WTC11 (cell line): ENCODE measurements at regions not wholly inside any gene's neighbourhood (a gene's known extent, or its start where the extent isn't known, plus 50 kb on each side); places are given as distances from the start of the nearest gene placed in this dataset.

ENCODE experiments used
- ATAC-seq: fragments of 200-7000 bp; cut with Tn5 transposase; 2 replicates; pipeline ENCODE4 v1.10.0; 2021; ENCODE audit warnings: mild to moderate bottlenecking, moderate library complexity
- CTCF ChIA-PET: fragments of 300-600 bp; sonication (Branson Sonifier 250); formaldehyde crosslinking; loops from one replicate; lab custom pipeline; 2021; ENCODE audit warnings: antibody characterized with exemption; lab: Charles Lee
- POLR2A ChIA-PET: fragments of 350-600 bp; sonication (Branson Sonifier 250); formaldehyde crosslinking; loops from one replicate; lab custom pipeline; 2021; ENCODE audit warnings: antibody characterized with exemption; lab: Charles Lee
- DNase-seq: peaks from one replicate; pipeline ENCODE4 v3.0.0; 2021; ENCODE audit warnings: low spot score
- H3K27ac Mint-ChIP-seq: 2 replicates; pipeline ENCODE4 v1.8.0; 2021; ENCODE audit warnings: mixed read lengths
- H3K27me3 Mint-ChIP-seq: 2 replicates; pipeline ENCODE4 v1.8.0; 2021; ENCODE audit warnings: low read depth, mild to moderate bottlenecking, moderate library complexity, mixed read lengths
- H3K36me3 Mint-ChIP-seq: 2 replicates; pipeline ENCODE4 v1.8.0; 2021; ENCODE audit warnings: mixed read lengths
- H3K4me1 Mint-ChIP-seq: 2 replicates; pipeline ENCODE4 v1.8.0; 2022; ENCODE audit warnings: mixed read lengths
- H3K4me3 Mint-ChIP-seq: 2 replicates; pipeline ENCODE4 v1.8.0; 2021; ENCODE audit warnings: mild to moderate bottlenecking, moderate library complexity, mixed read lengths
- H3K9me3 Mint-ChIP-seq: 2 replicates; pipeline ENCODE4 v1.8.0; 2021; ENCODE audit warnings: mixed read lengths
- CBFB ChIP-seq: sonication (generic); formaldehyde crosslinking; IDR thresholded peaks from 2 replicates; pipeline ENCODE4 v1.8.1; 2022; ENCODE audit warnings: mild to moderate bottlenecking, low read depth, missing genetic modification reagents
- CDX4 ChIP-seq: fragments of 250-450 bp; sonication (Bioruptor Pico); IDR thresholded peaks from 2 replicates; pipeline ENCODE4 v1.9.0; 2021; ENCODE audit warnings: moderate library complexity, mild to moderate bottlenecking, inconsistent platforms, borderline replicate concordance
- ELF4 ChIP-seq: sonication (generic); formaldehyde crosslinking; IDR thresholded peaks from 2 replicates; pipeline ENCODE4 v1.8.1; 2022; ENCODE audit warnings: low read depth, mild to moderate bottlenecking, moderate library complexity, missing genetic modification reagents
- EMX1 ChIP-seq: fragments of 250-450 bp; sonication (Bioruptor Pico); IDR thresholded peaks from 2 replicates; pipeline ENCODE4 v1.8.0; 2021; ENCODE audit warnings: mild to moderate bottlenecking
- ESRRA ChIP-seq: sonication (generic); formaldehyde crosslinking; IDR thresholded peaks from 2 replicates; pipeline ENCODE4 v1.8.1; 2022; ENCODE audit warnings: mild to moderate bottlenecking, missing genetic modification reagents, borderline replicate concordance
- FOXK1 ChIP-seq: sonication (generic); formaldehyde crosslinking; IDR thresholded peaks from 2 replicates; pipeline ENCODE4 v1.8.0; 2022; ENCODE audit warnings: mild to moderate bottlenecking, moderate library complexity, missing genetic modification reagents
- FOXP4 ChIP-seq: sonication (generic); formaldehyde crosslinking; IDR thresholded peaks from 2 replicates; pipeline ENCODE4 v1.8.0; 2022; ENCODE audit warnings: mild to moderate bottlenecking, missing genetic modification reagents
- GRHL2 ChIP-seq: fragments of 250-450 bp; sonication (Bioruptor Pico); IDR thresholded peaks from 2 replicates; pipeline ENCODE4 v1.8.0; 2022; ENCODE audit warnings: mild to moderate bottlenecking, moderate library complexity; ENCODE audit not compliant: insufficient replicate concordance, severe bottlenecking
- IRF1 ChIP-seq: sonication (generic); formaldehyde crosslinking; IDR thresholded peaks from 2 replicates; pipeline ENCODE4 v1.8.0; 2023; ENCODE audit warnings: missing genetic modification reagents
- IRF2 ChIP-seq: sonication (generic); formaldehyde crosslinking; IDR thresholded peaks from 2 replicates; pipeline ENCODE4 v1.8.0; 2022; ENCODE audit warnings: low read depth, missing genetic modification reagents, borderline replicate concordance
- JAZF1 ChIP-seq: fragments of 250-450 bp; sonication (Bioruptor Pico); IDR thresholded peaks from 2 replicates; pipeline ENCODE4 v1.9.0; 2021; ENCODE audit warnings: moderate library complexity, mild to moderate bottlenecking, inconsistent platforms
- JUN ChIP-seq: sonication (generic); formaldehyde crosslinking; IDR thresholded peaks from 2 replicates; pipeline ENCODE4 v1.8.0; 2023; ENCODE audit warnings: mild to moderate bottlenecking, missing genetic modification reagents
- NR1H2 ChIP-seq: sonication (generic); formaldehyde crosslinking; IDR thresholded peaks from 2 replicates; pipeline ENCODE4 v1.9.0; 2021; ENCODE audit warnings: mild to moderate bottlenecking, moderate library complexity, missing genetic modification reagents
- NR3C1 ChIP-seq: sonication (generic); formaldehyde crosslinking; conservative IDR thresholded peaks from 2 replicates; pipeline ENCODE4 v1.8.1; 2023; ENCODE audit warnings: low read depth, mild to moderate bottlenecking, missing genetic modification reagents
- PRRX2 ChIP-seq: fragments of 250-450 bp; sonication (Bioruptor Pico); IDR thresholded peaks from 2 replicates; pipeline ENCODE4 v1.8.0; 2021; ENCODE audit warnings: mild to moderate bottlenecking
- RORB ChIP-seq: fragments of 250-450 bp; sonication (Bioruptor Pico); IDR thresholded peaks from 2 replicates; pipeline ENCODE4 v1.9.0; 2021; ENCODE audit warnings: mild to moderate bottlenecking
- TEAD4 ChIP-seq: sonication (generic); formaldehyde crosslinking; IDR thresholded peaks from 2 replicates; pipeline ENCODE4 v1.8.0; 2022; ENCODE audit warnings: mild to moderate bottlenecking, missing genetic modification reagents
- TP53 ChIP-seq: sonication (generic); formaldehyde crosslinking; IDR thresholded peaks from 2 replicates; pipeline ENCODE4 v1.8.1; 2023; ENCODE audit warnings: mild to moderate bottlenecking, missing genetic modification reagents
- ZNF423 ChIP-seq: fragments of 250-450 bp; sonication (Bioruptor Pico); IDR thresholded peaks from 2 replicates; pipeline ENCODE4 v2.1.2; 2022; ENCODE audit warnings: mild to moderate bottlenecking, moderate library complexity
- ZNF671 ChIP-seq: fragments of 250-450 bp; sonication (Bioruptor Pico); IDR thresholded peaks from 2 replicates; pipeline ENCODE4 v1.8.0; 2021; ENCODE audit warnings: mild to moderate bottlenecking
- TF ChIP-seq, protein P1 (sequence below): sonication (generic); formaldehyde crosslinking; IDR thresholded peaks from 2 replicates; pipeline ENCODE4 v1.8.0; 2022; ENCODE audit warnings: mild to moderate bottlenecking, missing genetic modification reagents
- TF ChIP-seq, protein P2 (sequence below): sonication (generic); formaldehyde crosslinking; IDR thresholded peaks from 2 replicates; pipeline ENCODE4 v1.8.1; 2023; ENCODE audit warnings: mild to moderate bottlenecking, missing genetic modification reagents, moderate library complexity

GRCh38 chr7:41573015-41573414 is 129.9 kb downstream of the INHBA start:
- no peak for DNase-seq
- Mint-ChIP-seq H3K36me3 (no peaks in the 10 kb centered on the region), H3K4me3 (no peak overlapping the region), H3K4me1 (peaks cover 18% of the 10 kb centered on the region), H3K9me3 (peaks cover 7% of the 10 kb centered on the region; the same call in 1 of the 2 replicates), H3K27ac (no peak overlapping the region), H3K27me3 (no peaks in the 10 kb centered on the region)
- CTCF ChIA-PET: no interaction called here
- ATAC-seq: no peak
- POLR2A ChIA-PET: no interaction called here
- TF ChIP-seq EMX1 (CRISPR knock-in tag): no peak
- TF ChIP-seq NR1H2: no peak
- TF ChIP-seq FOXP4 (CRISPR knock-in tag): no peak
- TF ChIP-seq, protein P1, sequence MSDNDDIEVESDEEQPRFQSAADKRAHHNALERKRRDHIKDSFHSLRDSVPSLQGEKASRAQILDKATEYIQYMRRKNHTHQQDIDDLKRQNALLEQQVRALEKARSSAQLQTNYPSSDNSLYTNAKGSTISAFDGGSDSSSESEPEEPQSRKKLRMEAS (CRISPR knock-in tag): no peak
- no peak for TF ChIP-seq JUN
- TF ChIP-seq ESRRA (CRISPR knock-in tag): no peak
- no peak for TF ChIP-seq IRF2 (CRISPR knock-in tag)
- no peak for TF ChIP-seq FOXK1 (CRISPR knock-in tag)

DNA sequence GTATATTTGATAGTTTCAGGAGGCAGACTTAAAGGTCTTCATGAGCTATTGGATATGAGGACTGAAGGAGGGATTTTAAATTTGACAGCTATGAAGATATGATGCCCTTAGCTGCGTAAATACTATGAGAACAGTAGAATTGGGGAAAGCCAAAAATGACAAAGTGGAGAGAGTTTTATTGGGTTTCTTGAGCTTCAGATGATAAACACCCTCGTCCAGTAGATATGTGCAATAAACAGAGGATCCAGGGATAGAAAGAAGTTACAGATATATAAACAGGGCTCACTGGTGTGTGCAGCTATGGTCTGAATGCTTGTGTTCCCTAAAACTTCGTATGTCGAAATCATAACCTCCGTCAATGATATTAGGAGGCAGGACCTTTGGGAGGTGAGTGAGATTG is 131.3 kb downstream of the INHBA start:
- Mint-ChIP-seq H3K4me3 (no peak overlapping the region), H3K27me3 (peaks cover 3% of the 10 kb centered on the region; the same call in 1 of the 2 replicates), H3K36me3 (no peaks in the 10 kb centered on the region), H3K27ac (no peak overlapping the region), H3K4me1 (peaks cover 18% of the 10 kb centered on the region), H3K9me3 (peaks cover 10% of the 10 kb centered on the region; the same call in 1 of the 2 replicates)
- ChIA-PET CTCF (interaction anchor here (0.6 to 1.0 kb wide), 2 partner anchors 9 to 29 kb away, joined by 4 to 5 read pairs; no protein-coding TSS in a partner anchor), POLR2A (no interaction called here)
- TF ChIP-seq TP53 (CRISPR knock-in tag) (no peak), NR3C1 (no peak), JAZF1 (CRISPR knock-in tag) (no peak), FOXK1 (CRISPR knock-in tag) (no peak), ZNF423 (no peak), RORB (no peak), CBFB (CRISPR knock-in tag) (no peak)
- TF ChIP-seq, protein P2, sequence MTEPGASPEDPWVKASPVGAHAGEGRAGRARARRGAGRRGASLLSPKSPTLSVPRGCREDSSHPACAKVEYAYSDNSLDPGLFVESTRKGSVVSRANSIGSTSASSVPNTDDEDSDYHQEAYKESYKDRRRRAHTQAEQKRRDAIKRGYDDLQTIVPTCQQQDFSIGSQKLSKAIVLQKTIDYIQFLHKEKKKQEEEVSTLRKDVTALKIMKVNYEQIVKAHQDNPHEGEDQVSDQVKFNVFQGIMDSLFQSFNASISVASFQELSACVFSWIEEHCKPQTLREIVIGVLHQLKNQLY: no peak
- ATAC-seq (no peak), DNase-seq (no peak)

GRCh38 chr7:41570766-41571165 is 132.1 kb downstream of the INHBA start:
- POLR2A ChIA-PET: no interaction called here
- TF ChIP-seq ZNF423: no peak
- no peak for TF ChIP-seq ZNF671 (CRISPR knock-in tag)
- no peak for TF ChIP-seq IRF1 (CRISPR knock-in tag)
- no peak for TF ChIP-seq GRHL2 (CRISPR knock-in tag)
- no peak for TF ChIP-seq CDX4 (CRISPR knock-in tag)
- no peak for TF ChIP-seq ELF4 (CRISPR knock-in tag)
- no peak for TF ChIP-seq PRRX2 (CRISPR knock-in tag)
- no peak for TF ChIP-seq TEAD4 (CRISPR knock-in tag)
- TF ChIP-seq, all 79 proteins: peak for 0
- ATAC-seq (no peak), DNase-seq (no peak)
- CTCF ChIA-PET: no interaction called here
- H3K27me3 Mint-ChIP-seq: peaks cover 3% of the 10 kb centered on the region; the same call in 1 of the 2 replicates
- H3K27ac Mint-ChIP-seq: no peak overlapping the region
- H3K4me1 Mint-ChIP-seq: peaks cover 18% of the 10 kb centered on the region
- no peaks in the 10 kb centered on the region for H3K36me3 Mint-ChIP-seq
- no peak overlapping the region for H3K4me3 Mint-ChIP-seq
- H3K9me3 Mint-ChIP-seq: 0 out of 2 replicates have a peak, but pooled peaks cover 3% of the 10 kb centered on the region
